Fibroblast of skin of scalp (primary cell): ENCODE measurements at regions not wholly inside any gene's neighbourhood (a gene's known extent, or its start where the extent isn't known, plus 50 kb on each side); places are given as distances from the start of the nearest gene placed in this dataset.
"Not testable (repeated sequence)": the region's sequence is repeated elsewhere in the genome, so short reads cannot be mapped to it uniquely, and the experiment has no call there.

ENCODE experiments used
- DNase-seq: peaks from one replicate; pipeline ENCODE4 v3.0.0-alpha.2; 2013

DNA sequence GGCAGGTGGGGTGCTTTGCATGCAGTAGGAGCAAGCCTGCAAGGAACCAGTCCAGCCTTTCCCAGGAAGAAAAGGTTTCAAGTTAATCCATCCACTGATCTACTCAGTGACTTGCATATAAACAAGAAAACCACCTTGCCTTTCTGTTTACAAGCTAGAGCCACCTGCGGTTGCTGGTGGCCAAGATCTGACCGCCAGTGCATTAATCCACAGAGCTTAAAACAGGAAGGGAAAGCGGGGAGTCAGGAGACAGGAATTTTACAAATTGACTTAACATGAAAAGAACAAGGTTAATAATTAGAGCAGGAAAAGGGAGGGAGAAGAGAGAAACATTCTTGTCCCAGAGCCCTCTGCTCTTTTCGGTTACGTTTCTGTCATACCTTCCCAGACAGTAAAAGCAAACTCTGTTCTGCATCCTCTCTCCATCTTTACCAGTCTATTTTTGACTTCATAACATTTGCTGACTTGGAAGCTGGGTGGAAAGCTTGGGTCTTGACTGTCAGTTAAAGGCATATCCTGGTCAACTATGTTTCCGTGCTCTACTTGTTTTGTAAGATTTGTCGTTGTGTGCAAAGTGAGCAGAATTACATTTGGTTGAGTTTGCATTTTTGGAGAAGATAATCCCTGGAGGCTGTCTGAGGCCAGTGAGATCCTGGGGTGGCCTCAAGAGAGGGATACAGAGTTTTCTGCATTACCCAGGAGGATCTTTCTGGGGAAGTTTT is 760.6 kb downstream of the EFNB2 start:
- DNase-seq, result no peak

DNA sequence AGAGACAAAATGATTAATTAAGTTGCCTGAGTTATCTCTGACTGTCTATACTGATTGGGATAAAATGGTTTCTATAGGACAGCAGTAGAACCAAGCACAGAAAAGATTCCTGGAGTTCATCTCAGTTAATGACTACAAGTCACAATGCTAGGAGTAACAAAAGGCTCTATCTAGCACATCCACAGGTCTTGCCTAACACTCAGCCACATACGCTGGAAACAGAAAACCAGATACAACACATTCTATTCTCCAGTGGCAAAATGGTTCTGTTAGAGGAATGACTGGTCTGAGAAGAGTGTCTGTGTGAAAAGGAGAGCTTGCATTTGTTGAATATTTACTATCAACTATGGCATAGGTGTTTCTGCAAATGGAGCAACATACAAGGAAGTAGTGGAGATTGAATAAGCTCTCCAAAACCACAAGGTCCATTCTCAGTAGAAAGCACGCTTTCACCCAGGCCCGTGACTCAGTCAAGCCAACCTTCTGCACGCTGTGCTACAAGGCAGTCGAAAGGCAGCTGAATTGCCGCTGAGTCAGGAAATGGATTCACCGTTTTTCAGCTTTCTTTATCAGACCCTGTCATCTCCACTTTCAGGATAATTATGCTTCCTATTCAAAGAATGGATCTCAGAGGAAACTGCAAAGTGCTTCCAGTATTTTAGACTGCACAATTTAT is 761.5 kb downstream of the EFNB2 start:
- peak; percentile 39 for DNase-seq

DNA sequence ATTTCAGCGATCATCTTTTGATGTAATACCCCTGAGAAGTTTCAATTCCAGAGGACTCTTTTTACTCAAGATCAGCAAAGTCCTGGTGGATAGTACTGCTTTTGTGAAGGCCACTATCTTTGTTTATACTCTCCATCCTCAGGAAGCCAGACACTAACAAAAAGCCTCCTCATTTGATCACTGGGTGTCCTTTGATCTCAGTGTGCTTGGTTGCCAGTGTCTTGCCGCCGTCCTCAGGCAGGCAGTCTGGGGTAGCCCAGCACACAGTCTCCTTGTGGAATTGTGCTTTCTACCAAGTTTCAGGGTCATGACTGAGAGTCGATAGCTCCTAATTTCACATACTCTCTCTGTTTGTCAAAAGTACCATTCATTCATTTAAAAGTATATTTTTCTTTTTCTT is 762.2 kb downstream of the EFNB2 start:
- no peak for DNase-seq

DNA sequence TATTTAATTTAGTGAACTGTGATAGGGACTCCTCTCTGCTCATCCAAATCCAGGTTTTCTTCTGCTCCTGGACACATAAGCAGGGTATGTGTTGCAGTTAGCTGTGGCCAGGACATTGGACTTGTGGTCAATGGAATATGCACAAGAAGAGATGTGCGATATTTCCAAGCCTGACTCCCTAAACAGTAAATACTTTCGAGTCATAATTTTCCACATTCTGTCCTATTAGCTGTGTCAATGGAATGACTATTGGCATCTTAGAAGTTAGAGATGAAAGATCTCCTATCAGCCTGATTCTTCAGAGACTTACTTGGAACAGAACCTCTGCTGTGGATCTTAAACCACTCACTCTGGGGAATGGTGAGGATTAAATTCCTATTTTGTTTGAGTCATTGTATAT is 771.0 kb downstream of the EFNB2 start:
- peak; percentile 56 for DNase-seq

DNA sequence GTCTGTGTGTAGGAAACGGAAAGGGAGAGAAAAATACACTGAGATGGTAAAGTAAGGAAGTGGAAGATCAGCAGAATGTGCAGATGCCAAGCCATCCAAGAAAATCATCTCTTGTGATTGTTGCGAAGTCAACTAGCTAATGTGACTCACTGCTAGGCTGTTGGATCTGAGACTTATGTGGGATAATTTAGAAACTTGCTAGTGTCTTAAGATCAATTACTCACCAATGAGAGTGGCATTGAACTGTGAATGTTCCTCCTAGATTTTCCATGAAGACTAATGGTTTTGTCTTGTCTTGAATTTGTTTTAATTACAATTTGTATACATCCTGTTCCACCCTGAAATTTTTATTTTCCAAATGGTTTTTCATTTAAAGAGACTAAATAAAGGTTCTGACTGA is 771.6 kb downstream of the EFNB2 start:
- DNase-seq, result peak; percentile 21

DNA sequence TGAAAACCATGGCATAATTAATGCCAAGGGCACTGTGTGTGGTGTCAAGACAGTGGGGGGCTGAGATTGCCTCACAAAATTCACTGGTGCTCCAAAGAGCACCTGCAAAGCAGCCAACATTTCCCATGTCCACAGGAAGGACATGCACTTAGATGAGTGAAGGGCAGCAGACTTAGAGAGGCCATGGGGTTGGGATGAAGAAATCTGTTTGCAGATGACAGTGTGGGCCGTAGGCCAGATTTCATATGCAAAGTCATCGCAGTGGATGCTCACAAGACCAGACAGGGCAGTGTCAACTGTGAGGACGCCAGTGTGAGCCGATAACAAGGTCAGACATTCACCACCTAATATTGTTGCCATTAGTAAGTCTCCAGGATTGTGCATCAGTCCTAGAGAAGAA is 773.4 kb downstream of the EFNB2 start:
- DNase-seq, result no peak

DNA sequence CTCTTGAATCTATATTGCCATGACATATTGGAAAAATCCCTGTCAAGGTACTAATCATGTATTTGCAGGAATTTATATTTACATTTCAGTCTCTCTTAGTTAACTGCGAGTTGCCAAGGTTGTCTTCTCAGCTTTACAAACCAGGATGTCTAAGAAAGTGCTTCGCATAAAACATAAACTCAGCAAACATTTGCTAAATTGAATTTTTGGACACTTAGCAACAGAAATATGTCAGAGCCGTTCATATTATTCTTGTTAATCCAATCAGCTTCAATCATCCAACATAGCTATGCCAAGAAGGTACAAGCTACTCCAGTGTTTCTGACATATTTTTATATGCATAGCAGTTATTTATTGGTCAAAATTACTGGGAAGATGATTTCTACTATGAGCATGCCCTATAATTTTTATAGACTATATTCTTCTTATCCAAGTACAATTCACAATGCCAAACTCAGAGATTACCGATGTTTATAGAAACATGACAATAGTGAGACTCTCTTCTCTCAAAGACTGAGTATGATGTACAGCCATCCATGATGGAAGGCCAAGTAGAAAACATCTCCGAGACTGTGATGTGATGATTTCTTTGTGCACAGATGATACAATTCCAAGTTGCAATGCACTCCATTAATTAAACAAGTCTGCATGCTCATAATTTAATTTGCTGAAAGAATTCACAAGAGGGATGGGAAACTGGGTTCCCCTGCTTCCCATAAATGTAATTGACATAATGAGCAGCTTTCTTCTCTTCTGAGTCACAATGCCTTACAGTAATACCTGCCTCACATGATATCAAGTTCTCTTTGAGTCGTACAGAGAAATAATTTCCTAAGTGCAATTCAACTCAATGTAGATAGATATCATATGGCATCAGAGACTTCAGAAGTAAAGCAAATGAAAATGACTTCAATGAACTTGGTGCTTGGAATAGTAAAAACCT is 776.3 kb downstream of the EFNB2 start:
- no peak for DNase-seq

DNA sequence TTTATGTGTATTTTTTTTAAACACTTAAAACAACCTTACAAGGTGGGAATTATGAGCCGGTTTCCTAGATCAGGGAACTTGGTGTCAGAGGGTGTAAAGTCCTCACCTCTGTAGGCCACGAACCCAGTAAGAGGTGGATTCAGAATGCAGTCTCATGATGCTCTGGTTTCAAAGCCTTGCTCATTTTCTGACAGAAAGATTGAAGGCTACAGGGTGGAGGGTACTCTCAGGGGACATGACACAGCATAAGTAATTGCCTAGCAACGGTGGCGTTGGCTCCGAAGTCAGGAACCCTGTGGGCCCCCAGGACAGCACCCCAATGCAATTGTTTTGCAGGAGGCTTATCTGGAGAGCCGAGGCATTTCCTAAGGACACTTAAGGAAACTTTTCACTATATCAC is 794.7 kb downstream of the EFNB2 start:
- no peak for DNase-seq

DNA sequence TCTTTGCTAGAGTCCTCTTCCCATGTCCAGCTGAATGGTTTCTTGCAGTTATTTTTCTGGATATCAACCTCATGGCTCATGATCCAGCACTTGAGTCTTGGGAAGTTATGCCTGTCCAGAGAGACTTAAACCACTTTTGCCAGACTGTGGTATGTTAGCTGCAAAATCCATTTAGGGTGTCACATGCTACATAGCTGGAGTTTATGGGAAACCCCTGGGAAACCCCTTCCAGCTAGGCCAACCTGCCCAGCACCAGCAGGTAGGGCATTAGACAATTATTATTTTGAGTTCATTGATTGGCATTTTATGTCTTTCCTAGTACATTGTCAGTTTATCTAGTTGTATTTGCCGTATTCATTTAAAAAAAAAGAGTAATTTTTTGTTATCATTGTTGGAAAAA is 797.8 kb downstream of the EFNB2 start:
- no peak for DNase-seq

DNA sequence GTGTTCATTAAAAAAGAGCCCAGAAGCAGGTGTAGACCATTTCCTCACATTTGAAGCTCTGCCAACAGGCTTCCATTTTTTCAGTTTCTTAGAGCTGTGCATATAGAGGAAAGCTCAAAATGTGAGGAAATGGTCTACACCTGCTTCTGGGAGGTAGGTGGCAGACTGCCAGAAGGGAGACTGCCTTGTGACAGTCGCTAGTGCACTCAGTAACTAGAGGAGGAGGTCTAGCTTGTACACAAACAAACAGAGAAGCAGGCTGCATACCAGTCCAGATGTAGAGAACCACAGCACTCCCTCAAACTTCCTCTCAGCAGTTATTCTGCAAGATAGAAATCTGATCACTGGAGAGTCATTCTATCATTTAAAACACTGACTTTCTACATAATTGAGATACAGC is 800.2 kb downstream of the EFNB2 start:
- DNase-seq, result no peak

DNA sequence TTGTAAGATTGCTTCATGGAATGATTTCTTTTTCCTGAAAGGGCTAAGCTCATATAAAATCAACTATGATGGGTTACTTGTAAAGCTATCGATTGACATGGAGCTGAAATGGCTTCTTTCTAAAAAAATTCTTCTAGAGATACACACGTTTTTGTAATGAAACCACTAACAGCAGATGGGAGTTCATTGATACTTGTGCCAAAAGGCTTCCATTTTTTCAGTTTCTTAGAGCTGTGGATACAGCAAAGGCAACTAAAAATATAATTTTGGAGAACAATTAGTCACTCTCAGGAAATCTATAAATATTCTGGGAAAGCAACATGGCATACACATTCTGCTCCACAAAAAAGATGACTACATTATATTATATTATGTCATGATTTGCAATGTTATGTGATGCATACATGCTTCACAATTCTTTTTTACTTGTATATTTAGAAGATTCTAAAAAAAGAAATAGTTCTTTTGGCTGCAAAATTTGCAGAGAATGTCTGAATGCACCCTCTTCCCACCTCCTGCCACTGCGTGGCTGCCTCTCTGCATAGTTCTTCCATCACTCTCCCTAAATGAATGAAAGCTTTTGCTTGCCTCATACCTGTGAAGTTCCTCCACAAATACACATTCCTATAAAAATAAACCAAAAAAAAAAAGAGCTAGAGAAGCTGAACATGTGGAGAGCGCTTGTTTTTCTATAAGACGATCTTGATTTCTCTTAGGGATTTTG is 802.5 kb downstream of the EFNB2 start:
- DNase-seq, result peak; percentile 23

DNA sequence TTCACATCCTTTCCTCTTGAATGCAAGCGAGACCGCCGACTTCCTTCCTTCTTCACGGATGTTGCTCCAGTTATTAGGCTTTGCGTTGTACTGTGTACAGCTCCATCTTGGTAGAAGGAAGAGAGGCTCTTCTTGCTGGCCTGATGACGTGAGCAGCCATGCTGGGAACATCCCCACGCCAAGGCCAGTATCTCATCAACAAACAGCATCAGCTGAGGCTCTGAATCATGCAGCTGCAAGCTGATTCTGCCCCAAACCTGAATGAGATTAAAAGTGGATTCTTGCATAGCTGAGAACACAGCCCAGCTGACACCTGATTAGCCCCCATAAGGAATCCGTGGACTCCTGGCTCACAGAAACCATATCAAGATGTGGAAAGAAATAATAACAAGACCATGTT is 809.6 kb downstream of the EFNB2 start:
- no peak for DNase-seq

DNA sequence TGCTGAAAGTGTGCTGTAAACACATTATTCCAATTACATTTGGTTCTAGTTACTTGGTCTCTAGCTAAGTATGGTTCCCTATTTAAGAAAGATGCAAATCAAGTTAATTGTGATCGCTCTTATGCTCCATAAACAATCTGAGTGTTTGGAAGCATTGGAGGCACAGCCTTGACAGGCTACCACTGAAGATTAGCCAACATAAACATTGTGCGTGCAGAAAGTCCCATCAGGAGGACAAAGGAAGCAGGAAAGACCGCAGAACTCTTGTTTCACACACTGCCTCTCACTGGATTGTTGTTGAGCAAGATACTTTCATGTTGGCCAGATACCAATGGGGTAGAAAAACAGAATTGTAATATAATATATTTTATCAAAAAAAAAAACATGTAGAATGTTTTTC is 814.4 kb downstream of the EFNB2 start:
- DNase-seq, result peak; percentile 66

DNA sequence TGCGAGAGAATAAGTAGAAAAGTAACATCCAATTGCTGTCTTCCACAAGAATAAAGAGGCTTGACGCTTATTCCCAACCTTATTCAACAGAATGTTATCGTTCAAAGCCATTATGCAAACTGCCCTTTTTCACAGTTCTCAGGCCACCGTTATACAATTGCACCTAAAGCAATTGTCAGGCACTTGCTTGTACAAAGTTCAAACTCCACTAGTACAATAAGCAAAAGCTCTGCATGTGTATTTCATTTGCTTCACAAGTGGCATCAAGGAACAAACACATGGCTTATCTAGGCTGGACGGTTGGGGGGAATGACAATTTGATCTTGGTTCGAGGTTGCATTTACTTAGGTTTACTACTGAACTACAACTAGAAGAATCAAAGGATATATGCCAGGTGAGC is 815.6 kb downstream of the EFNB2 start:
- DNase-seq, result no peak

DNA sequence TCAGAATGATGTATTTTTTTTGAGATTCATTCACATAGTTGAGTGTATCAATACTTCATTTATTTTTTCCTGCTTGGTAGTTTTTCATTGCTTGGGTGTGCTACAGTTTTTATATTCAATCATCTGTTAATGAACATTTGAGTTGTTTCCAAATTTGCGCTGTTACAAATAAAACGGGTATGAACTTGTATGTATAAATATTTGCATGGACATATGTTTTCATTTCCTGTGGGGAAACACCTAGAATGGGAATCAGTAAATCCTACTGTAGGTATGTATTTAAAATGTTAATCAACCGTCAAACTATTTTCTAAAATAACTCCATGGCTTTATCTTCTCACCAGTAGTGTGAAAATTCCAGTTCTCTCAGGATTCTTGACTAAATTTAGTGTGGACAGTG is 826.3 kb downstream of the EFNB2 start:
- DNase-seq, result no peak

DNA sequence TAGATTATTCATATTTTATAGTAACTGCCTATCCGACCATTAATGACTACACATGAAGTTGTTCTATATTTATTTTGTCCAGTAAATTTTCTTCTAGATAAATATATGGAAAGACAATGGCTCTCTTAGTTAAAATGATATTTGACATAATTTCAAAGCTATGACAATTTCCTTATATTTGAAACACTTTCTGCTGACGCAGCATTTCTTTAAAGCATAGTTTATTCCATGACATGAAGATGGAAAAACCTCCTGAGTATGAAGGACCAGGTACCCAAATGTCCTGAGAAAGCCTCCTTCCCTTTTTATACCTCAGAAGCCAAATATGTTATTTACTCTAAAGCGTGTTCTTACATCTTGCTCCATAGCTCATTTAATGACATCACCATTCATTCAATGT is 831.6 kb downstream of the EFNB2 start:
- DNase-seq, result no peak

DNA sequence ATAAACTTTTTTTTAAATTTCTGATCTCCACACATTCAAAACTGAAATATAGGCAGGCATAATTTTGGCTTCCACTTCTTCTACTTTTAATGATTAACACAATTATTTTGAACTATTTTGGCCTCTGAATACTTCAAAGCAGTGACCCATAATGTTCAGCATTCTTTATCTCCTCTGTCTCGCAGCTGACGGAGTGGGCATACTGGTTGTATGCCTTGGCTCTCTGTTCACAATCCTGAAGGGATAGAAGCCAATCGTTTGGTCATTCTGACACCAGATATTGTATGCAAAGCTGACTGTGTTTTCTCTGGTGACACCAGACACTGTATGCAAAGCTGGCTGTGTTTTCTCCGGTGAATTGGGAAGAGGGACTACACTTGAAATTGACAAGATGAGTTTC is 833.0 kb downstream of the EFNB2 start:
- no peak for DNase-seq

DNA sequence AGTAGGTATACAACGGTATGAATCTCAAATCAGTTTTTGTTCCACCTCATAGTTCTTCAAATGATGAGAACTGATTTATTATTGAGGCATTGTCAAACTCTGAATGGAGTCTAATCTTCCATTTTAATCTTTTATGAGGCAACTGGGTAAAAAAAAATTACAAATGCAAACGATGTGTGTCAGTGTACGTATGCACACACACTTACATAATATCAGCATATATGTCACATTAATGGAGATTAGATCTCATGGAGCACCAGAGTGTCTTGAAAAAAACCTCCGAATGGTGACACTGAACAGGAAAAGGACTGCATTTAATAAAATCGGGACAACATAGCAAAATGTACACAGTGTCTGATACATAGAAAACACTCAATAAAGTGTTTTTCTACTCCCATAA is 842.7 kb downstream of the EFNB2 start:
- DNase-seq, result no peak

DNA sequence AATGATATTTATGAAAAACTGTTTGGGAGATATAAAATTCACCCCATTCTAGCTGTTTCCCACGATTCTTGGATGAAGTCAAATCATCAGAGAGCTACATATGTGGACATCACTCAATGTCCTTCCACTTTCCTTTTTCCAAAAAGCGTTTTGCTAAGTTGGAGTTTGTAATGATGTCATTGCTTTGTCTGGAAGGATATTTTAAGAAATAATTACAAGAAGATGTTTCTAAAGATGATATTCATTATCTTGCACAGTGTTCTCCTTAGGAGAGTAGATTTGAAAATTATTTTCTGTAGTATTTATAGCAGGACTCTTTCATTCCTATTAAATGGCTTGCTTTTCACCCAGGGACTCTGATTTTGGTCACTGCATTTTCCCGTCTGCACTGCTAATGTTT is 851.2 kb downstream of the EFNB2 start:
- DNase-seq, result no peak

DNA sequence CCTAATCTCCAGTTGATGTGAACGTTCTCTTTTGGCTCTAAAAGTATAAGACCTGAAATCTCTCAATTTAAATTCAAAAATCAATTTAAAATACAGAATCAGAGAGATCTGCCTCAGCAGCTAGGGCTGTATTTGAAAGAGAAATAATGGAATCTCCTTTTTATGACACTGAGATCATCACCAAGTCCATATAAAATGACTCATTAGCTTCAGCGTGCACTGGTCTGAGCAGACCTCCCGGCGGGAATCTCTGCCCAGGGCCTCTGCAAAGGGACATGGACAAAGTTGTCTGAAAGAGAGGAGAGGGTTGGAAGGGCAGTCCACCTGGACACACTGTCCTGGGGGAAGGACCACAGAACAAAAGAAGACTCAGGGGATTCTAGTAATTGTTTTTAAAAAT is 855.6 kb downstream of the EFNB2 start:
- DNase-seq, result no peak

DNA sequence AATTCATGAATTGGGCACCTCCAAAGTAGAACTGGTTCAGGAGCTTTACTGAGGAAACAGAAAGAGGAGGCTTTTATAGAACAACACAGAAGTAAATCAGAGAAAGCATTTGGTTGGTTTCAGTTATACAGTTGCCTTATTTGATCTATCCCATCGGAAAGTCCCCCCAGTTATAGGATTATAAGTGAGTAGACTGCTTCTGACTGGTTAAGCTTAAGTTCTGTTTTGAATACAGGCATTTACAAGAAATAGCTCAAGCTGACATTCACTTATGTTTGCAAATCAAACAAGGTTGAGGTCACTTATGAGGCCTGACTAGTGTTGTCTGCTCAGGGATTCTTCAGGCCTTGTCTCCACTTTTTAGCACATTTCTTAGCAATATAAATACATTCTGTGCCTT is 857.4 kb downstream of the EFNB2 start:
- DNase-seq, result no peak

DNA sequence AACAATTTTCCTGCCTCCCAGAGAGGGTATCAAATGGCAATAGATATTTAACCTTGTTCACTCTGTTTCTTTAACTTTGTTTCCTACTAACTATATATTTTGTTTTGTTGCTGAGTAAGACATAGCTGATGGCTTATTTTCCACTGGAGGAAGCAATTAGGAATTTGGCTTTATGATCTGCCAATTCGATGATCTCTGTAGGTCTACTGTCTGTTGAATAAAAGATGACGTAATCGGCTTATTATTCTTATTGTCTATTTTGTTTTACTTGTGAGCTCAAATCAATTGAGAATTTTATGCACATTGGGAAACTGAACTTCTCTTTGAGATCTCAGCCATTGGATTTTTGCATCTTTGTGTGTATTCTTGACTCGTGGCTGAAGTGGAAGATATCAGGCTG is 862.6 kb downstream of the EFNB2 start:
- no peak for DNase-seq

DNA sequence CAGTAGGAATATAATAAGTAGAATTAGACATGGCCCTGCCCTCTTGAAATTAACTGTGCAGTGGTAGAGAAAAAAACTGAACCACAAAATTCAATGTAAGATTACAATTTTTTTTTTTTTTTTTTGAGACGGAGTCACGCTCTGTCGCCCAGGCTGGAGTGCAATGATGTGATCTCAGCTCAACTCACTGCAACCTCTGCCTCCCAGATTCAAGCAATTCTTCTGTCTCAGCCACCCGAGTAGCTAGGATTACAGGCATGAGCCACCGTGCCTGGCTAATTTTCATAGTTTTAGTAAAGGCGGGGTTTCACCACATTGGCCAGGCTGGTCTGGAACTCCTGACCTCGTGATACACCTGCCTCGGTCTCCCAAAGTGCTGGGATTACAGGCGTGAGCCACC is 864.3 kb downstream of the EFNB2 start:
- not testable (repeated sequence) for DNase-seq
